ENCODE measurements at regions not wholly inside any gene's neighbourhood (a gene's known extent, or its start where the extent isn't known, plus 50 kb on each side); places are given as distances from the start of the nearest gene placed in this dataset.

GRCh38 chr1:55844322-55844721, 629.2 kb upstream of the USP24 start:
- DNase-seq = no peak

- no peak for DNase-seq
Measured at GRCh38 chr1:55839626-55840025, 624.5 kb upstream of the USP24 start.

- DNase-seq = no peak
Measured at GRCh38 chr1:55839221-55839620, 624.1 kb upstream of the USP24 start.

GRCh38 chr1:55836086-55836485, 620.9 kb upstream of the USP24 start:
- DNase-seq = no peak

GRCh38 chr1:55833529-55834091, 618.4 kb upstream of the USP24 start:
- no peak for DNase-seq

GRCh38 chr1:55831759-55832158, 616.6 kb upstream of the USP24 start:
- no peak for DNase-seq

- no peak for DNase-seq
Measured at GRCh38 chr1:55828044-55828443, 612.9 kb upstream of the USP24 start.

GRCh38 chr1:55827350-55827749, 612.2 kb upstream of the USP24 start:
- no peak for DNase-seq

- peak; percentile 9 for DNase-seq
Measured at GRCh38 chr1:55826381-55827080, 611.4 kb upstream of the USP24 start.

- no peak for DNase-seq
Measured at GRCh38 chr1:55825461-55825860, 610.3 kb upstream of the USP24 start.

- no peak for DNase-seq
Measured at GRCh38 chr1:55824251-55824640, 609.1 kb upstream of the USP24 start.

GRCh38 chr1:55823541-55824250, 608.5 kb upstream of the USP24 start:
- DNase-seq = no peak

- no peak for DNase-seq
Measured at GRCh38 chr1:55822891-55823290, 607.7 kb upstream of the USP24 start.

- DNase-seq = no peak
Measured at GRCh38 chr1:55821234-55821633, 606.1 kb upstream of the USP24 start.

- DNase-seq = peak; percentile 6
Measured at GRCh38 chr1:55820501-55820900, 605.3 kb upstream of the USP24 start.

GRCh38 chr1:55819011-55819410, 603.8 kb upstream of the USP24 start:
- DNase-seq = no peak

- no peak for DNase-seq
Measured at GRCh38 chr1:55816456-55817426, 601.6 kb upstream of the USP24 start.

GRCh38 chr1:55815745-55816455, 600.7 kb upstream of the USP24 start:
- DNase-seq = no peak

- DNase-seq = no peak
Measured at GRCh38 chr1:55814967-55815366, 599.8 kb upstream of the USP24 start.

- no peak for DNase-seq
Measured at GRCh38 chr1:55813618-55814017, 598.5 kb upstream of the USP24 start.

GRCh38 chr1:55812281-55812680, 597.1 kb upstream of the USP24 start:
- no peak for DNase-seq

- no peak for DNase-seq
Measured at GRCh38 chr1:55808263-55808662, 593.1 kb upstream of the USP24 start.
